ENCODE measurements at regions not wholly inside any gene's neighbourhood (a gene's known extent, or its start where the extent isn't known, plus 50 kb on each side); places are given as distances from the start of the nearest gene placed in this dataset.
"Not testable (repeated sequence)": the region's sequence is repeated elsewhere in the genome, so short reads cannot be mapped to it uniquely, and the experiment has no call there.

DNA sequence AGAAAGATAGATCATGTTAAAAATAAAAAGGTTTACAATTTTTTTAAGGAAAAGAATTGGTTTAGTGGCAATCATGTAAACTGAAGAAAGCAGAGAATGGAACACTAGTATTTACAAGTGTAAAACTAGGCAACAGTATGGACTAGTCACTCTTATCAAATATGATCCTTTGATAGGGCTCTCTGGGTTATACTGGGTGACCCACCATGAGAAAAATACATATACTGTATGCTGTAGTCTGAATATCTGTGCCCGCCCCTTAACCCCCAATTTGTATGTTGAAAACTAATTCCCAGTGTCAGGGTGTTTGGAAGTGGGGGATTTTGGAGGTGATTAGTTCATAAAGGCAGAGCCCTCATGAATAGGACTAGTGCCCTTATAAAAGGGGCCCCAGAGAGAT is 236.8 kb upstream of the TARS1 start:
- ChIA-PET CTCF (no interaction called here), POLR2A (ENCODE audit: low non-redundant PET) (no interaction called here)
- no peak for DNase-seq (ENCODE audit: low spot score)
- H3K27ac ChIP-seq, result no peak overlapping the region
- TF ChIP-seq, protein P1, sequence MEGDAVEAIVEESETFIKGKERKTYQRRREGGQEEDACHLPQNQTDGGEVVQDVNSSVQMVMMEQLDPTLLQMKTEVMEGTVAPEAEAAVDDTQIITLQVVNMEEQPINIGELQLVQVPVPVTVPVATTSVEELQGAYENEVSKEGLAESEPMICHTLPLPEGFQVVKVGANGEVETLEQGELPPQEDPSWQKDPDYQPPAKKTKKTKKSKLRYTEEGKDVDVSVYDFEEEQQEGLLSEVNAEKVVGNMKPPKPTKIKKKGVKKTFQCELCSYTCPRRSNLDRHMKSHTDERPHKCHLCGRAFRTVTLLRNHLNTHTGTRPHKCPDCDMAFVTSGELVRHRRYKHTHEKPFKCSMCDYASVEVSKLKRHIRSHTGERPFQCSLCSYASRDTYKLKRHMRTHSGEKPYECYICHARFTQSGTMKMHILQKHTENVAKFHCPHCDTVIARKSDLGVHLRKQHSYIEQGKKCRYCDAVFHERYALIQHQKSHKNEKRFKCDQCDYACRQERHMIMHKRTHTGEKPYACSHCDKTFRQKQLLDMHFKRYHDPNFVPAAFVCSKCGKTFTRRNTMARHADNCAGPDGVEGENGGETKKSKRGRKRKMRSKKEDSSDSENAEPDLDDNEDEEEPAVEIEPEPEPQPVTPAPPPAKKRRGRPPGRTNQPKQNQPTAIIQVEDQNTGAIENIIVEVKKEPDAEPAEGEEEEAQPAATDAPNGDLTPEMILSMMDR (conservative IDR thresholded peaks at IDR 0.05; ENCODE audit: low read depth), result no peak

DNA sequence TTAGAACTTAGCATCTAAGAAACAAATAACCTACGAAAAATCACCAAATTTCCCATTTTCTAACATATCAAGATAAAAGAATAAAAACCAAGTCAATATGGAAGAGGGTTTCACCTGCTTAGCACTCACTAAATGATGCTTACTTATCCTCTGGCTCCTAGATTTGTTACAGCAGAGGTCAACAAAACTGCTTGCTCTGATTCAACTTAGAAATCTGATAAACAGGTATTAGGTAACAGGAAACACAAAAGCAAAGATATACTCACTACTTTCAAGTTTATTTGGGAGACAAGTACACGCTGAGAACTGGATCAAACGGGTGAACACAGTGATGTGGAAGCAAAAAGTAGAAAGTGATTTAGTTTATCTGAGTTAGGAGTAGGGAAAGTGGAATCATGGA is 235.7 kb upstream of the TARS1 start:
- DNase-seq (ENCODE audit: low spot score), result no peak
- TF ChIP-seq, protein P1 (conservative IDR thresholded peaks at IDR 0.05; ENCODE audit: low read depth), result no peak
- CTCF ChIA-PET, result interaction anchor here (0.6 kb wide), 1 partner anchor 13 kb away, joined by 3 read pairs; no protein-coding TSS in a partner anchor
- no peak overlapping the region for H3K27ac ChIP-seq
- POLR2A ChIA-PET (ENCODE audit: low non-redundant PET), result no interaction called here

DNA sequence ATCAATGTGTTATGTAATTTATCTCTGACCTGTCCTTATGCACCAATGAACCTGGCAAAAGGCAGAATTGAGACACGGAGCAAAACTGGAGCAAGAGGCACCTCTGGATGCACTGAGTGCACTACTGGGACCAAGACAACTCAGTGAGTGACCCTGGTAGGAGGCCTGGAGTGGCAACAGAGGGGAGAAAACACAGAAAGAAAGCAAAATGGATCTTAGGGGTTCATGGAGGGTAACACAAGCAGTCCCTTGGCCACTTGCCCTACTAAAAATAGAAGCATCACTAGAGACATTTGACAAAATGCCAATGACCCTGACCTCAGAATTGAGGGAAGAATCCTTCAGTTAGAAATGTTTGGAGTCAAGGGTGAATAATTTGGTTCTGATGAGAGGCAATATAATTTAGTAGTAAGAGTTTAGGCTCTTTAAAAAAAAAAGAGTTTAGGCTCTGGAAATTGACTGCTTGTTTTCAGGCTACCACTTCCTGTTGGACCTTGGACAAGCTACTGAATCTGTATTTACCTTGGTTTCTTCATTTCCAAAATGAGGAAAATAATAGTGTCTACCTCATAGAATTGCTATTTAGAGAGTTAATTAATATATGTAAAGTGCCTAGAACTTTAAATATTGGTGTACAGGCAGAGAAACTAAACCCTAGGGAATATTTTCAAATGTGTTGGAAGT is 234.9 kb upstream of the TARS1 start:
- TF ChIP-seq, protein P1 (conservative IDR thresholded peaks at IDR 0.05; ENCODE audit: low read depth), result no peak
- no peak overlapping the region for H3K27ac ChIP-seq
- CTCF ChIA-PET, result no interaction called here
- DNase-seq (ENCODE audit: low spot score), result no peak
- POLR2A ChIA-PET (ENCODE audit: low non-redundant PET), result no interaction called here

DNA sequence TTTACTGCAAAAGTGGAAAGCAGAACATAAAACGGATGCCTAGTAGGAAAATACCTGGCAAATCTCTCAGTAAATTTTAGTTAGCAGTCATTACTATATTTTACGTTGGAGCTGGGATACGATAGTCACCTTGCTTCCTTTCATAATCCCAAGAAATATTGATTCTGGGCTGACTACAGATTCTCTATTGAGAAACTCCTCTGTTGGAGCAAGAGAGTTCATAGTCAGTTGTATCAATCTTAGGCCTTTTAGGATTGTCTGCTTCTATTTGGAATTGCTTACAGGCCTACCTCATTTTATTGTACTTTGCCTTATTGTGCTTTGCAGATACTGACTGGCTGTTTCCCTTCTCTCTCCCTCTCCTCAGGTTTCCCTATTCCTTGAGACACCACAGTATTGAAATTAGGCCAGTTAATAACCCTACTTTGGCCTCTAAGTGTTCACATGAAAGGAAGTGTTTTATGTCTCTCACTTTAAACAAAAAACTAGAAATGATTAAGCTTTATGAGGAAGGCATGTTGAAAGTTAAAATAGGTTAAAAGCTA is 233.7 kb upstream of the TARS1 start:
- DNase-seq (ENCODE audit: low spot score), result no peak
- TF ChIP-seq, protein P1 (conservative IDR thresholded peaks at IDR 0.05; ENCODE audit: low read depth), result no peak
- POLR2A ChIA-PET (ENCODE audit: low non-redundant PET), result no interaction called here
- no peak overlapping the region for H3K27ac ChIP-seq
- CTCF ChIA-PET, result no interaction called here

DNA sequence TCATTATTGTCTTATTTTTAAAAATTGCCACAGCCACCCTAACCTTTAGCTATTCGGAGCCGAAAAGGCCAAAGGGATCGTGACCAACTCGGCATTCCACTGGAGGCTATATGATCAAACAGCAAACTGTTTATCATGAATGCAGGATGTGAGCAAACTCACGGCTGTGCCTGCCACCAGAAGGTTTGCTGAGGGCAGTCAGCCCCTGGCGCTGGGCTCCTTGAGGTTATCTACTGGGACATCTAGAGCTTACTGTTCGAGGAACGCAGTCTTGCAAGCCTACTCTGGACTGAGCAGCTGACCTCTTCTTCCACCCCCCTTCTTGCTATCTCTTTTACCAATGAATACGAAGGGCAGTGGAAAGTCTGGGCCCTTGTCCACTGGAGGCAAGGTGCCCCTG is 231.5 kb upstream of the TARS1 start:
- TF ChIP-seq, protein P1 (conservative IDR thresholded peaks at IDR 0.05; ENCODE audit: low read depth), result no peak
- CTCF ChIA-PET, result interaction anchor here (0.6 kb wide), 1 partner anchor 12 kb away, joined by 3 read pairs; no protein-coding TSS in a partner anchor
- no peak overlapping the region for H3K27ac ChIP-seq
- POLR2A ChIA-PET (ENCODE audit: low non-redundant PET), result no interaction called here
- no peak for DNase-seq (ENCODE audit: low spot score)

DNA sequence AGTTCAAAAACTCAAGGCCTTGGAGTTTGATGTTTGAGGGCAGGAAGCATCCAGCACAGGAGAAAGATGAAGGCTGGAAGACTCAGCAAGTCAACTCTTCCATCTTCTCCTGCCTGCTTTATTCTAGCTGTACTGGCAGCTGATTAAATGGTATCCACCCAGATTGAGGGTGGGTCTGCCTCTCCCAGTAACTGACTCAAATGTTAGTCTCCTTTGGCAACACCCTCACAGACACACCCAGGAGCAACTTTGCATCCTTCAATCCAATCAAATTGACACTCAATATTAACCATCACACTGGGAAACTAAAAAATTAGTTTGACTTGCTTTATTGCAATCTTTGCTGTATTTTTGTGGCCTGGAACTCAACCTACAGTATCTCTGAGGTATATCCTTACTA is 230.5 kb upstream of the TARS1 start:
- H3K27ac ChIP-seq; POLR2A ChIA-PET (ENCODE audit: low non-redundant PET); CTCF ChIA-PET; DNase-seq (ENCODE audit: low spot score): not testable (repeated sequence)

DNA sequence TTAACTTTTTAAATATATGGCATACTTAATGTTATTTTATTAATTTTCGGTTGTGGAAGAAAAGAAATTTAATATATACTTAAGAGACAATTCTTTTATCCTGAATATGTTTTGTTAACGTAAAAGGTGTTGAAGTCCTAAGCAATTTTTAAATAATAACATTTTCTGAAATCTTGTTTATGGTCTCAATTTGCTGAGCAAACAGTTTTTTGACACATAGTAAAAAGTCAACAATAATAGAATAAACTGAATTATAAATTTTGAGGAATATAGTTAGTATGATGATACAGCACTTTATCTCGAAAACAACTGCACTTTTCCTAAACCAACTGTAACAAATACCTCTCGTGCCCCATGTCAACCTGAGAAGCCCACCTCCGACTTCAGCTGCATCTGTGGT is 229.8 kb upstream of the TARS1 start:
- no peak for DNase-seq (ENCODE audit: low spot score)
- H3K27ac ChIP-seq, result no peak overlapping the region
- ChIA-PET POLR2A (ENCODE audit: low non-redundant PET) (no interaction called here), CTCF (no interaction called here)
- TF ChIP-seq, protein P1 (conservative IDR thresholded peaks at IDR 0.05; ENCODE audit: low read depth), result no peak

Measured in RWPE1 (cell line).